ACHN (cell line): ENCODE measurements at regions not wholly inside any gene's neighbourhood (a gene's known extent, or its start where the extent isn't known, plus 50 kb on each side); places are given as distances from the start of the nearest gene placed in this dataset.
"Not testable (repeated sequence)": the region's sequence is repeated elsewhere in the genome, so short reads cannot be mapped to it uniquely, and the experiment has no call there.

Experiments
- DNase-seq: peaks from one replicate; pipeline ENCODE4 v3.0.0-alpha.2; 2015
- in situ Hi-C: cut with HindIII; loops from 2 replicates; pipeline ENCODE4 v1.10.0; 2017; ENCODE audit warnings: low sequenced_read_pairs, low pct_ligation_motif_present, low pct_unique_long_range_greater_than_20kb

GRCh38 chr6:167684276-167685104 is 142.2 kb upstream of the AFDN start:
- no peak for DNase-seq
- in situ Hi-C loops = no loop called here

- DNase-seq = peak; percentile 13
- in situ Hi-C loops = no loop called here
These were observed 141.1 kb upstream of the AFDN start for GRCh38 chr6:167685654-167686053.

GRCh38 chr6:167686204-167686893 is 140.4 kb upstream of the AFDN start:
- in situ Hi-C loops = no loop called here
- no peak for DNase-seq

GRCh38 chr6:167687116-167687725 is 139.5 kb upstream of the AFDN start:
- in situ Hi-C loops = no loop called here
- no peak for DNase-seq

- no peak for DNase-seq
- in situ Hi-C loops = no loop called here
These were observed 138.6 kb upstream of the AFDN start for GRCh38 chr6:167688123-167688522.

GRCh38 chr6:167689278-167689677 is 137.4 kb upstream of the AFDN start:
- in situ Hi-C loops = no loop called here

GRCh38 chr6:167689751-167690150 is 137.0 kb upstream of the AFDN start:
- no peak for DNase-seq
- in situ Hi-C loops = no loop called here

More at GRCh38 chr6:167689278-167689677, 137.4 kb upstream of the AFDN start:
- DNase-seq = no peak

- in situ Hi-C loops, DNase-seq: not testable (repeated sequence)
These were observed 136.4 kb upstream of the AFDN start for GRCh38 chr6:167690167-167690922.

GRCh38 chr6:167690931-167691330 is 135.8 kb upstream of the AFDN start:
- in situ Hi-C loops = no loop called here
- no peak for DNase-seq

- DNase-seq = no peak
- in situ Hi-C loops = no loop called here
These were observed 135.0 kb upstream of the AFDN start for GRCh38 chr6:167691533-167692312.

- DNase-seq, in situ Hi-C loops: not testable (repeated sequence)
These were observed 133.2 kb upstream of the AFDN start for GRCh38 chr6:167693478-167693877.

GRCh38 chr6:167695831-167696230 is 130.9 kb upstream of the AFDN start:
- DNase-seq = no peak
- in situ Hi-C loops = no loop called here

GRCh38 chr6:167696296-167696695 is 130.4 kb upstream of the AFDN start:
- in situ Hi-C loops = no loop called here
- DNase-seq = no peak

- in situ Hi-C loops = no loop called here
- DNase-seq = no peak
These were observed 129.4 kb upstream of the AFDN start for GRCh38 chr6:167697316-167697715.

GRCh38 chr6:167698540-167698939 is 128.2 kb upstream of the AFDN start:
- in situ Hi-C loops = no loop called here
- no peak for DNase-seq

GRCh38 chr6:167699141-167699931 is 127.4 kb upstream of the AFDN start:
- in situ Hi-C loops = no loop called here
- no peak for DNase-seq

GRCh38 chr6:167700199-167700598 is 126.5 kb upstream of the AFDN start:
- no peak for DNase-seq
- in situ Hi-C loops = no loop called here
